Stimulated activated CD8-positive, alpha-beta memory T cell treated with anti-CD3 and anti-CD28 coated beads, Interleukin-15, amount 100 ng/mL, for 4 hours (primary cell): ENCODE measurements at regions not wholly inside any gene's neighbourhood (a gene's known extent, or its start where the extent isn't known, plus 50 kb on each side); places are given as distances from the start of the nearest gene placed in this dataset.
"Not testable (repeated sequence)": the region's sequence is repeated elsewhere in the genome, so short reads cannot be mapped to it uniquely, and the experiment has no call there.

ENCODE experiments used
- DNase-seq, 2 donors: peaks; one replicate each; pipeline ENCODE4 v3.0.0-alpha.2; 2020; ENCODE audit warnings: low read depth in 2 of 2

GRCh38 chr5:36529142-36529541 lies 77.3 kb upstream of the SLC1A3 start:
- DNase-seq, result no peak

GRCh38 chr5:36530215-36530614 lies 76.2 kb upstream of the SLC1A3 start:
- DNase-seq, result no peak

GRCh38 chr5:36531401-36531800 lies 75.0 kb upstream of the SLC1A3 start:
- no peak for DNase-seq

- DNase-seq, result no peak
Observed at GRCh38 chr5:36535378-36535777, 71.0 kb upstream of the SLC1A3 start.

- no peak for DNase-seq
Observed at GRCh38 chr5:36535859-36536615, 70.4 kb upstream of the SLC1A3 start.

GRCh38 chr5:36536616-36537005 lies 69.8 kb upstream of the SLC1A3 start:
- DNase-seq, result no peak

- DNase-seq, result no peak
Observed at GRCh38 chr5:36537724-36538123, 68.7 kb upstream of the SLC1A3 start.

- no peak for DNase-seq
Observed at GRCh38 chr5:36552651-36553393, 53.6 kb upstream of the SLC1A3 start.

GRCh38 chr5:36555035-36555434 lies 51.4 kb upstream of the SLC1A3 start:
- DNase-seq, result not testable (repeated sequence)
